Upper lobe of left lung (tissue), 4 donors: ENCODE measurements at regions not wholly inside any gene's neighbourhood (a gene's known extent, or its start where the extent isn't known, plus 50 kb on each side); places are given as distances from the start of the nearest gene placed in this dataset.
"Not testable (repeated sequence)": the region's sequence is repeated elsewhere in the genome, so short reads cannot be mapped to it uniquely, and the experiment has no call there.

Experiments
- POLR2A ChIP-seq, 4 donors: fragments of 450-650 bp; IDR thresholded peaks; one replicate each; pipeline ENCODE4 v1.5.1; 2016 to 2017; ENCODE audit warnings: antibody characterized with exemption in 4 of 4, mild to moderate bottlenecking in 2 of 4
- POLR2AphosphoS5 ChIP-seq, 2 donors: sonication (generic); formaldehyde crosslinking; IDR thresholded peaks; one replicate each; pipeline ENCODE4 v1.5.1; 2017; ENCODE audit warnings: antibody characterized with exemption in 2 of 2
- TF ChIP-seq, protein P1 (sequence below), 6 experiments: fragments of 450-650 bp in 4 of 6; fragments of 200-600 bp in 2 of 6; sonication (generic) in 2 of 6; IDR thresholded peaks; one replicate each; pipeline ENCODE4 v1.5.1; 2016 to 2019; ENCODE audit warnings: antibody characterized with exemption in 6 of 6

DNA sequence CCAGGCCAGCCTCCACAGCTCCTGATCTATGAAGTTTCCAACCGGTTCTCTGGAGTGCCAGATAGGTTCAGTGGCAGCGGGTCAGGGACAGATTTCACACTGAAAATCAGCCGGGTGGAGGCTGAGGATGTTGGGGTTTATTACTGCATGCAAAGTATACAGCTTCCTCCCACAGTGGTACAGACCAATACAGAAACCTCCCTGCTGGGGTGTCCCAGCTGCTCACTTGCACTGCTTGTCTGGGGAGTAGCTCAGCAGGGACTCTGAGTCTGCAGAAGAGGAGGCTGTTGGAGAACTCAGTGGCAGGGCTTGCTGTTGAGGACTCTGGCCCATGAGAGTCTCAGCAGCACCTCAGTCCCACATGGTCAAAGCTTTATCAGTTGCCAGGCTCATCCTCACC is 1256.6 kb downstream of the RPIA start:
- TF ChIP-seq, protein P1, sequence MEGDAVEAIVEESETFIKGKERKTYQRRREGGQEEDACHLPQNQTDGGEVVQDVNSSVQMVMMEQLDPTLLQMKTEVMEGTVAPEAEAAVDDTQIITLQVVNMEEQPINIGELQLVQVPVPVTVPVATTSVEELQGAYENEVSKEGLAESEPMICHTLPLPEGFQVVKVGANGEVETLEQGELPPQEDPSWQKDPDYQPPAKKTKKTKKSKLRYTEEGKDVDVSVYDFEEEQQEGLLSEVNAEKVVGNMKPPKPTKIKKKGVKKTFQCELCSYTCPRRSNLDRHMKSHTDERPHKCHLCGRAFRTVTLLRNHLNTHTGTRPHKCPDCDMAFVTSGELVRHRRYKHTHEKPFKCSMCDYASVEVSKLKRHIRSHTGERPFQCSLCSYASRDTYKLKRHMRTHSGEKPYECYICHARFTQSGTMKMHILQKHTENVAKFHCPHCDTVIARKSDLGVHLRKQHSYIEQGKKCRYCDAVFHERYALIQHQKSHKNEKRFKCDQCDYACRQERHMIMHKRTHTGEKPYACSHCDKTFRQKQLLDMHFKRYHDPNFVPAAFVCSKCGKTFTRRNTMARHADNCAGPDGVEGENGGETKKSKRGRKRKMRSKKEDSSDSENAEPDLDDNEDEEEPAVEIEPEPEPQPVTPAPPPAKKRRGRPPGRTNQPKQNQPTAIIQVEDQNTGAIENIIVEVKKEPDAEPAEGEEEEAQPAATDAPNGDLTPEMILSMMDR (IDR thresholded peaks at IDR 0.05): not testable (repeated sequence)
- TF ChIP-seq POLR2A, POLR2AphosphoS5 (IDR thresholded peaks at IDR 0.05): not testable (repeated sequence)
